GM21360 (cell line): ENCODE measurements at regions not wholly inside any gene's neighbourhood (a gene's known extent, or its start where the extent isn't known, plus 50 kb on each side); places are given as distances from the start of the nearest gene placed in this dataset.
"Not testable (repeated sequence)": the region's sequence is repeated elsewhere in the genome, so short reads cannot be mapped to it uniquely, and the experiment has no call there.

Source experiments
- ATAC-seq: cut with Tn5 transposase; IDR thresholded peaks from one replicate; pipeline ENCODE4 v1.9.1; 2021; ENCODE audit warnings: mild to moderate bottlenecking, moderate library complexity; ENCODE audit not compliant: unreplicated experiment

DNA sequence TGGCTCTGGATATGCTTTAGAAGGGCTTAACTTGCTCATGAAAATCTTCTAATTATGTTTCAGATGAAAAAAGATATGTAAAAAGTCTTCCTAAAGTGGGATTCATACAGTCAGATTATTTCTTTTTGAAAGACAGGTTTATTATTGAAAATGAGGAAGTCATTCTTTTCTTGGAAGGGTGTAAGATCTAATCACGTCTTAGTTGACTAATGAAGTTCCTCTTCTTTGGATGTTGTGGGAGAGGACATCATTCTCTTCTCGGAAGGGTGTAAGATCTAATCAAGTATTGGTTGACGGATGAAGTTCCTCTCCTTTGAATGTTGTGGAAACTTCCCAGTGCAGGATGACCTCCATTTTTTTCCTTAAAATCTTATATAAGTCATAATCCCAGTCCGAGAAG, 74.9 kb downstream of the ALG10 start:
- ATAC-seq, result no peak

- ATAC-seq, result no peak
Observed at GRCh38 chr12:34105392-34105933, 83.2 kb downstream of the ALG10 start.

DNA sequence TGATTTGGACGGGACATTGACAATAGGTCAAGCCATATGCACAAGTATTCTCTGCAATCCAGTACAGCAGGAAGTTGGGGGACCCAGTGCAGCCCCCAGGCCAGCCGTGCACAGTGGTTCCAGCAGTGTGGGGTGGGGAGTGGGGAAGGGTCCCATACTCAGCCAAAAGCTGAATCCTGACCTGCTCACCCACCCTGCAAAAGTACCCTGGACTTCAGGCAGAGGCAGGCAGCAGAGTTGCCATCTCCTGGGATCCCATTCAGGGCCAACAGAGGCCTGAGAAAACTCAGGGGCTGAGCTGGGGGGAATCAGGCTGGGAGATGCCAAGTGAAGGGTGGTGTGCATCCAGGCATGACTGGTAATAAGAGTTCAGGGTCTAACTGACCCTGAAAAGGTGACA, 83.9 kb downstream of the ALG10 start:
- ATAC-seq, result no peak

GRCh38 chr12:34107016-34107415, 84.7 kb downstream of the ALG10 start:
- no peak for ATAC-seq

GRCh38 chr12:34107781-34108404, 85.6 kb downstream of the ALG10 start:
- no peak for ATAC-seq

GRCh38 chr12:34108405-34108803, 86.1 kb downstream of the ALG10 start:
- no peak for ATAC-seq

DNA sequence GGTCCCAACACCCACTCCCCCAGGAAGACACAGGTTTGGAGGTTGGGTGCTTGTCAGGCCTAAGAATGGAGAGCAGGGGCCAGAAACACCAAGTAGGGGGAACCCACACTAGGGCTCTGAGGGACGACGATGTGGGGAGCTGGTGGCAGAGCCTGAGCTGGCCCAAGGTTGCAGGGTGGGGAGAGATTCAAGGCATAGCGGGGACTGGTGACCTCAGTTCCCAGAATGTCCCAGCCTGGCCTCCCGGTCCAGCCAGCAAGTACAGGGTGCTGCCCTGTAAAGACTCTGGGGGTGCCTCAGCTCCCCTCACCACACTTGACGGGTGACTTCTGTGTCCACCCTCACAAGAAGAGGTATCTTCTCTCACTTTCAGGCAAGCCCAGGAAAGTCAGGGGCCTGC, 86.7 kb downstream of the ALG10 start:
- no peak for ATAC-seq

- no peak for ATAC-seq
Observed at GRCh38 chr12:34109390-34109789, 87.1 kb downstream of the ALG10 start.

GRCh38 chr12:34109909-34110531, 87.7 kb downstream of the ALG10 start:
- not testable (repeated sequence) for ATAC-seq

- ATAC-seq, result no peak
Observed at GRCh38 chr12:34119366-34119765, 97.1 kb downstream of the ALG10 start.

DNA sequence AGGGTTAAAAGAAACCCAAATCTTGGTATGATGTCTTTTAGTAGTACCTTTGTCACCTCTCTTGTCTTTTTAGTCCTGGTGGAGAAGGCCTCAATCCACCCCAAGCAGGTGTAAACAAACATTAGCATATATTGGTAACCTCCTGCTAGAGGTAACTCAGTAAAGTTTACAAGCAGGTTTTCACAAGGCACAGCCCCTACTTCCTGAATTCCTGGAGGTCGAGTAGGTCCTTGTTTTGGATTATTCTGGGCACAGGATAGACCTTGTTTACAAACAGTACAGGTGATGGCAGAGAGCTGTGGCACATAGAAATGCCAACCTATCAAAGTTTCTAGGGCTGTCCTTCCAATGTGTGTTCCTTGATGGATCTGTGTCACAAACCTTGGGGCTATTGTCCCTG, 99.1 kb downstream of the ALG10 start:
- ATAC-seq, result no peak

DNA sequence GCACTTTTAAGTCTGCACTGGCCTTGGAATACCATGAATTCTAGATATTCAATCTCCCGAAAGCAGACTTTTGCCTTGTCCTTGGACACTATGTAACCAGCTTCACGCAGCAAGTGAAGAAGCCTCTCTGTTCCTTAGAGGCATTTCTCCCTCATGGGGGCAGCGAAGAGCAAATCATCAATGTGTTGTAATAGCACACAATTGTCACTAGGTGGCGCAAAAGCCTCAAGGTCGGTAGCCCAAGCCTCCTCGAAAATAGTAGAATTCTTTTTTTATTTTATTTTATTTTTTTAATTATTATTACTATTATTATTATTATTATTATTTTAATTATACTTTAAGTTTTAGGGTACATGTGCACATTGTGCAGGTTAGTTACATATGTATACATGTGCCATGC, 100.8 kb downstream of the ALG10 start:
- ATAC-seq, result not testable (repeated sequence)

DNA sequence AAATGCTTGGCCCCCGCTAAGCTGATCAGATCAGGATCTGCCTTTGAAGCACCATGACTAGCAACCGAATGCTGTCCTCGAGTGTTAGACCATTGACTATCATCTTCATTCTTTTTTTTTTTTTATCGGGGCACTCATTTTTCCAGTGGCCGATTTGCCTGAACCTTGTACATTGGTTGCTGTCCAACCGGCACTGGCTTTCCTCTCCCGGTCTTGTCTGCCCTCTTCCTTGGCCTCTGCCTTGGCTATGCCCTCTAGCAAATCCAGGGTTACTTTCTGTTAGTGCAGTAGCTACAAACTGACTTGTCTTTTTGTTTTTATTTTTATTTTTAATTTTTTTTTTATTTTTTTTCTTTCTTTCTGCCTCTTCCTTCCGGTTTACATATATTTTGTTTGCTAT, 102.3 kb downstream of the ALG10 start:
- no peak for ATAC-seq

DNA sequence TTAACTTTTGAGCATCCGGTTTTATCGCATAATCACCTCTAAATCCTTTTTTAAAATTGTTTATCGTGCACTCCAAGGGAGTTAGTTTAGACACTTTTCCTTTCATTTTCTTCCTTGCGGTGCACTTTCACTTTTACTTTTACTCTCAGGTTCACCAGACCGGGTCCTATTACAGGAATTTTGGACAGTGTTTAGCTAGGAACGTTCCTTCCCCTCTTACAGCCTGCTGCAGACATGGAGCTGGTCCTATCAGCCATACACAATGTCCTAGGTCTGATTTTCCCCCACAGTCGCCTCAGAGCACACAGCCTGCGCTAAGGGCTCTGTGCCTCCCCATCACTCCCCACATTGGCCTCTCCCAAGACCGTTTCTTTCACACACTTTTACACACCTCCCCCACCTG, 103.9 kb downstream of the ALG10 start:
- ATAC-seq, result no peak

DNA sequence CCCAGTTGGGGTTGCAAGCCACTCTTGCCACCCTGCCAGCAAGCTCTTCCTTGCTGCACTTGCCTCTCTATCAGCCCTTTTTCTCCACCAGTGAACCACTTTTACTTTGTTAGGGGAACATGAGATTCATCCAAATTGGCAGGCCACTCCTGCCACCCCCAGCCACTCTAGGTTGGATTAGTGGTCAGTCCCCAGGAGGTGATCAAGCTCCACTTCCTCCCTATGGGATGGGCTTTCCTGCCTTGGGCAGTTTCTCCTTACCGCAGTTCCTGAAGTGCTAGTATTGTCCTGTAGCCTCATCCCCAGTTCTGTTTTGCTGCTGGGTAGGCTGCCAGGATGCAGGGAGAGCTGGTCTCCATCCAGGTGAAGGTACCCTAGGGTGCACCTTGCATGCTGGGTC, 104.5 kb downstream of the ALG10 start:
- no peak for ATAC-seq

DNA sequence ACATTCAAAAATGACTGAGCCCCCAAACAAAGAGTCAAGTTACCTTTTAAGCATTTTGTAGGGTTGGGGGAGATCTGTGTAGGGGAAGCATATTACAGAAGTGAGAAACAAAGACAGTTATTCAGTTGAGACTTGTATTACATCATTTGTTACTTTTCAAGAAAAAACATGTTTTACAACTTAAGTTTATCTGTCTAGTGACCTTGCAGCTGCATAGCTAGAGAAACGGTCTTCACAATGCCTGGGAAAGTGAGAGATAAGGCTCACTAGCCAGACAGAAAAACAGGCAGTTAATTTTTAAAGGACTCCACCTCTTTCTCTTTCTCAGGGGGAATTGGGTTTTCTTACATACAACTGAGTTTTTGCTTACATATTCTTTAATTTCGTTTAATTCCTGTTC, 105.1 kb downstream of the ALG10 start:
- not testable (repeated sequence) for ATAC-seq

GRCh38 chr12:34142430-34142829, 120.1 kb downstream of the ALG10 start:
- ATAC-seq, result no peak

GRCh38 chr12:34151019-34151418, 128.7 kb downstream of the ALG10 start:
- no peak for ATAC-seq

GRCh38 chr12:34163443-34163842, 141.1 kb downstream of the ALG10 start:
- ATAC-seq, result no peak

DNA sequence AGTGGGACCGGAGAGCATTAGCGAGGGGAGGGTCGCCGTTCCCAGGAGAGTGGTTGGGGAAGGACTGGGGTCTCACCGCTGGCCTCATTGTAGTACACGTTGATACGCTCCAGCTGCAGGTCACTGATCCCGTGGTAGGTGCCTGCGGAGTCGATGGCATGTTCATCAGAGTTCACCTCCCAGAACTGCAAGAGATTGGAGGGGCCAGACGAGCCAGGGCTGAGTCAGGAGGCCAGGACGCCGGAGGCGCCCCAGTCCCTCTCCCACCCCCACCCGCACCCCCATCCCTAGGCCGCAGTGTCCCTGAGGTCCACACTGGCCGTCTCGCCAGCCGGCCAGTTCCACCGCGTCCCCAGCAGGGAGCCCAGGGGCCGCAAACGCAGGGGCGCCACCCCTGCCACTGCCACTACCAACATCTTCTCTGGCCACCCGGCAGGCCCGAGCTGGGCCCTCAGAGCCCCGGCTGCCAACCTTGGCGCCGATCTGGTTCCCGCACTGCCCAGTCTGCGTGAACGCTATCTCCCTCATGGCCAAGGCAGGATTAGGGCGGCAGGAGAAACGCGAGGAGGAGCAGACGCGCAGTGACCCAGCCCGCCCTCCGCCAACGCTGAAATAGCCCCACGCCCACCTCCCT, 144.2 kb downstream of the ALG10 start:
- no peak for ATAC-seq

- ATAC-seq, result not testable (repeated sequence)
Observed at GRCh38 chr12:34168507-34168906, 146.2 kb downstream of the ALG10 start.

DNA sequence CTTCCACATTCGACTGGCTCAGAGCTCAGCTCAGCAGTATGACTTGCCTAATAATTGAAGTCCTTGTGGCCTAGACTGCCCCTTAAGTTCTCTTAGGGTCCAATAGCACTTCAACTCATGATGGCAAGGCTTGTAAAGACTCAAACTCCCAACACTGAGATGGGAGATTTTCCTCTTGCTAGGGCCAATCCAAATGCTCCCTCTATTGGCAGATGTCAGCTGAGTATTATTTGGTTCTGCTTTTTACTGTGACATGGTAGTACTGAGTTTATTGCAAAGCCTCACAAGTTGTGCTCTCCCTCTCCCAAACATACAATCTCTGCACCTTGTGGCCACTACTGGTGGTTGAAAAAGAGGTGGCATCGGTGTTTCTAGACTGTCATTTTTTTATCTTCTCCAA, 164.2 kb downstream of the ALG10 start:
- ATAC-seq, result no peak
